RPMI8226 (cell line): ENCODE measurements at regions not wholly inside any gene's neighbourhood (a gene's known extent, or its start where the extent isn't known, plus 50 kb on each side); places are given as distances from the start of the nearest gene placed in this dataset.
A peak's percentile ranks its signal among the peaks of the same experiment; 100 is the strongest.

Experiments
- DNase-seq: peaks from one replicate; pipeline ENCODE4 v3.0.0-alpha.2; 2015

GRCh38 chr14:41403360-41403759 lies 203.3 kb upstream of the LRFN5 start:
- DNase-seq, result no peak

- no peak for DNase-seq
Observed at GRCh38 chr14:41397926-41398325, 208.8 kb upstream of the LRFN5 start.

- DNase-seq, result no peak
Observed at GRCh38 chr14:41393512-41393911, 213.2 kb upstream of the LRFN5 start.

- DNase-seq, result no peak
Observed at GRCh38 chr14:41392226-41392625, 214.4 kb upstream of the LRFN5 start.

GRCh38 chr14:41389355-41389754 lies 217.3 kb upstream of the LRFN5 start:
- DNase-seq, result no peak

GRCh38 chr14:41385797-41386196 lies 220.9 kb upstream of the LRFN5 start:
- DNase-seq, result no peak

- DNase-seq, result no peak
Observed at GRCh38 chr14:41380017-41380416, 226.7 kb upstream of the LRFN5 start.

GRCh38 chr14:41378526-41378925 lies 228.2 kb upstream of the LRFN5 start:
- no peak for DNase-seq

GRCh38 chr14:41377932-41378331 lies 228.7 kb upstream of the LRFN5 start:
- DNase-seq, result no peak

- DNase-seq, result no peak
Observed at GRCh38 chr14:41374092-41374491, 232.6 kb upstream of the LRFN5 start.

- no peak for DNase-seq
Observed at GRCh38 chr14:41362139-41362538, 244.5 kb upstream of the LRFN5 start.

GRCh38 chr14:41360126-41360525 lies 246.6 kb upstream of the LRFN5 start:
- no peak for DNase-seq

GRCh38 chr14:41355866-41356265 lies 250.8 kb upstream of the LRFN5 start:
- no peak for DNase-seq

GRCh38 chr14:41350476-41350875 lies 256.2 kb upstream of the LRFN5 start:
- no peak for DNase-seq

- DNase-seq, result no peak
Observed at GRCh38 chr14:41349289-41349910, 257.3 kb upstream of the LRFN5 start.

GRCh38 chr14:41343857-41344256 lies 262.8 kb upstream of the LRFN5 start:
- no peak for DNase-seq

GRCh38 chr14:41313196-41313595 lies 293.5 kb upstream of the LRFN5 start:
- DNase-seq, result no peak

GRCh38 chr14:41303506-41303905 lies 303.2 kb upstream of the LRFN5 start:
- no peak for DNase-seq

GRCh38 chr14:41302776-41303175 lies 303.9 kb upstream of the LRFN5 start:
- no peak for DNase-seq

GRCh38 chr14:41299924-41300323 lies 306.8 kb upstream of the LRFN5 start:
- no peak for DNase-seq

GRCh38 chr14:41298328-41298690 lies 308.4 kb upstream of the LRFN5 start:
- no peak for DNase-seq

- no peak for DNase-seq
Observed at GRCh38 chr14:41297576-41298327, 308.9 kb upstream of the LRFN5 start.

GRCh38 chr14:41295734-41296133 lies 310.9 kb upstream of the LRFN5 start:
- DNase-seq, result no peak

GRCh38 chr14:41289025-41289424 lies 317.7 kb upstream of the LRFN5 start:
- DNase-seq, result no peak

GRCh38 chr14:41285186-41285748 lies 321.4 kb upstream of the LRFN5 start:
- peak; percentile 56 for DNase-seq
